ENCODE measurements at regions not wholly inside any gene's neighbourhood (a gene's known extent, or its start where the extent isn't known, plus 50 kb on each side); places are given as distances from the start of the nearest gene placed in this dataset.
"Not testable (repeated sequence)": the region's sequence is repeated elsewhere in the genome, so short reads cannot be mapped to it uniquely, and the experiment has no call there.

GRCh38 chr4:91973479-91974153 lies 330.1 kb upstream of the GRID2 start:
- DNase-seq: no peak
- no CpG with 5 or more reads among the region's 1 CpG for WGBS (ENCODE audit: insufficient coverage)
- Histone ChIP-seq H3K4me3 (ENCODE audit: low read length) (no peak overlapping the region), H3K36me3 (ENCODE audit: control insufficient read depth, insufficient read depth, low read length) (no peaks in the 10 kb centered on the region), H3K27ac (ENCODE audit: low read length) (no peak overlapping the region), H3K9me3 (replicated peaks; ENCODE audit: control insufficient read depth, low read depth, low read length) (peaks cover 2% of the 10 kb centered on the region), H3K4me1 (ENCODE audit: control insufficient read depth, insufficient read depth, low read length) (no peaks in the 10 kb centered on the region), H3K27me3 (ENCODE audit: control insufficient read depth, insufficient read depth, low read length) (no peaks in the 10 kb centered on the region)

- no peak overlapping the region for H3K4me3 ChIP-seq (ENCODE audit: low read length)
- H3K27me3 ChIP-seq (ENCODE audit: control insufficient read depth, insufficient read depth, low read length): no peaks in the 10 kb centered on the region
- H3K4me1 ChIP-seq (ENCODE audit: control insufficient read depth, insufficient read depth, low read length): no peaks in the 10 kb centered on the region
- no peak for DNase-seq
- H3K9me3 ChIP-seq (replicated peaks; ENCODE audit: control insufficient read depth, low read depth, low read length): no peaks in the 10 kb centered on the region
- WGBS (ENCODE audit: insufficient coverage): no CpG with 5 or more reads among the region's 5 CpGs
- H3K27ac ChIP-seq (ENCODE audit: low read length): no peak overlapping the region
- no peaks in the 10 kb centered on the region for H3K36me3 ChIP-seq (ENCODE audit: control insufficient read depth, insufficient read depth, low read length)
Measured at GRCh38 chr4:91984466-91984865, 319.3 kb upstream of the GRID2 start.

- DNase-seq: no peak
- no CpG with 5 or more reads among the region's 2 CpGs for WGBS (ENCODE audit: insufficient coverage)
- no peaks in the 10 kb centered on the region for H3K9me3 ChIP-seq (replicated peaks; ENCODE audit: control insufficient read depth, low read depth, low read length)
Measured at GRCh38 chr4:91989914-91990313, 313.9 kb upstream of the GRID2 start.

GRCh38 chr4:91990726-91991125 lies 313.0 kb upstream of the GRID2 start:
- no CpG with 5 or more reads among the region's 2 CpGs for WGBS (ENCODE audit: insufficient coverage)

More at GRCh38 chr4:91989914-91990313, 313.9 kb upstream of the GRID2 start:
- H3K4me3 ChIP-seq (ENCODE audit: low read length): no peak overlapping the region
- no peaks in the 10 kb centered on the region for H3K4me1 ChIP-seq (ENCODE audit: control insufficient read depth, insufficient read depth, low read length)
- H3K27ac ChIP-seq (ENCODE audit: low read length): no peak overlapping the region
- H3K36me3 ChIP-seq (ENCODE audit: control insufficient read depth, insufficient read depth, low read length): no peaks in the 10 kb centered on the region
- no peaks in the 10 kb centered on the region for H3K27me3 ChIP-seq (ENCODE audit: control insufficient read depth, insufficient read depth, low read length)

GRCh38 chr4:91997045-91997444 lies 306.7 kb upstream of the GRID2 start:
- no peak for DNase-seq
- no peaks in the 10 kb centered on the region for H3K4me1 ChIP-seq (ENCODE audit: control insufficient read depth, insufficient read depth, low read length)
- H3K27me3 ChIP-seq (ENCODE audit: control insufficient read depth, insufficient read depth, low read length): no peaks in the 10 kb centered on the region
- no peaks in the 10 kb centered on the region for H3K36me3 ChIP-seq (ENCODE audit: control insufficient read depth, insufficient read depth, low read length)
- H3K9me3 ChIP-seq (replicated peaks; ENCODE audit: control insufficient read depth, low read depth, low read length): no peaks in the 10 kb centered on the region
- no peak overlapping the region for H3K27ac ChIP-seq (ENCODE audit: low read length)
- 100% methylated on average over 1 of the region's 2 CpGs for WGBS (ENCODE audit: insufficient coverage)
- no peak overlapping the region for H3K4me3 ChIP-seq (ENCODE audit: low read length)

More at GRCh38 chr4:91990726-91991125, 313.0 kb upstream of the GRID2 start:
- H3K27ac ChIP-seq (ENCODE audit: low read length): no peak overlapping the region
- H3K4me1 ChIP-seq (ENCODE audit: control insufficient read depth, insufficient read depth, low read length): no peaks in the 10 kb centered on the region
- no peak overlapping the region for H3K4me3 ChIP-seq (ENCODE audit: low read length)
- DNase-seq: no peak
- H3K27me3 ChIP-seq (ENCODE audit: control insufficient read depth, insufficient read depth, low read length): no peaks in the 10 kb centered on the region
- H3K36me3 ChIP-seq (ENCODE audit: control insufficient read depth, insufficient read depth, low read length): no peaks in the 10 kb centered on the region
- no peaks in the 10 kb centered on the region for H3K9me3 ChIP-seq (replicated peaks; ENCODE audit: control insufficient read depth, low read depth, low read length)

GRCh38 chr4:92012899-92013867 lies 290.6 kb upstream of the GRID2 start:
- Histone ChIP-seq H3K27me3 (ENCODE audit: control insufficient read depth, insufficient read depth, low read length) (no peaks in the 10 kb centered on the region), H3K36me3 (ENCODE audit: control insufficient read depth, insufficient read depth, low read length) (no peaks in the 10 kb centered on the region), H3K27ac (ENCODE audit: low read length) (no peak overlapping the region), H3K4me3 (ENCODE audit: low read length) (no peak overlapping the region), H3K4me1 (ENCODE audit: control insufficient read depth, insufficient read depth, low read length) (no peaks in the 10 kb centered on the region), H3K9me3 (replicated peaks; ENCODE audit: control insufficient read depth, low read depth, low read length) (no peaks in the 10 kb centered on the region)
- no peak for DNase-seq
- WGBS (ENCODE audit: insufficient coverage): 26% methylated on average over 3 of the region's 16 CpGs

GRCh38 chr4:92014067-92014466 lies 289.7 kb upstream of the GRID2 start:
- DNase-seq: no peak
- WGBS (ENCODE audit: insufficient coverage): 63% methylated on average over 3 of the region's 3 CpGs

GRCh38 chr4:92021203-92021602 lies 282.6 kb upstream of the GRID2 start:
- Histone ChIP-seq H3K4me3 (ENCODE audit: low read length) (no peak overlapping the region), H3K36me3 (ENCODE audit: control insufficient read depth, insufficient read depth, low read length) (no peaks in the 10 kb centered on the region), H3K4me1 (ENCODE audit: control insufficient read depth, insufficient read depth, low read length) (no peaks in the 10 kb centered on the region), H3K9me3 (replicated peaks; ENCODE audit: control insufficient read depth, low read depth, low read length) (no peaks in the 10 kb centered on the region), H3K27ac (ENCODE audit: low read length) (no peak overlapping the region), H3K27me3 (ENCODE audit: control insufficient read depth, insufficient read depth, low read length) (no peaks in the 10 kb centered on the region)
- no CpG with 5 or more reads among the region's 1 CpG for WGBS (ENCODE audit: insufficient coverage)
- DNase-seq: no peak

More at GRCh38 chr4:92014067-92014466, 289.7 kb upstream of the GRID2 start:
- no peaks in the 10 kb centered on the region for H3K9me3 ChIP-seq (replicated peaks; ENCODE audit: control insufficient read depth, low read depth, low read length)
- no peaks in the 10 kb centered on the region for H3K4me1 ChIP-seq (ENCODE audit: control insufficient read depth, insufficient read depth, low read length)
- no peak overlapping the region for H3K27ac ChIP-seq (ENCODE audit: low read length)
- no peak overlapping the region for H3K4me3 ChIP-seq (ENCODE audit: low read length)
- H3K27me3 ChIP-seq (ENCODE audit: control insufficient read depth, insufficient read depth, low read length): no peaks in the 10 kb centered on the region
- H3K36me3 ChIP-seq (ENCODE audit: control insufficient read depth, insufficient read depth, low read length): no peaks in the 10 kb centered on the region

- no CpG with 5 or more reads among the region's 2 CpGs for WGBS (ENCODE audit: insufficient coverage)
- H3K27me3 ChIP-seq (ENCODE audit: control insufficient read depth, insufficient read depth, low read length): no peaks in the 10 kb centered on the region
Measured at GRCh38 chr4:92021788-92022187, 282.0 kb upstream of the GRID2 start.

GRCh38 chr4:92028830-92029229 lies 274.9 kb upstream of the GRID2 start:
- H3K4me3 ChIP-seq (ENCODE audit: low read length); H3K27ac ChIP-seq (ENCODE audit: low read length); H3K27me3 ChIP-seq (ENCODE audit: control insufficient read depth, insufficient read depth, low read length); H3K4me1 ChIP-seq (ENCODE audit: control insufficient read depth, insufficient read depth, low read length); H3K9me3 ChIP-seq (replicated peaks; ENCODE audit: control insufficient read depth, low read depth, low read length); DNase-seq; H3K36me3 ChIP-seq (ENCODE audit: control insufficient read depth, insufficient read depth, low read length): not testable (repeated sequence)
- 82% methylated on average over 6 of the region's 6 CpGs for WGBS (ENCODE audit: insufficient coverage)

More at GRCh38 chr4:92021788-92022187, 282.0 kb upstream of the GRID2 start:
- Histone ChIP-seq H3K27ac (ENCODE audit: low read length) (no peak overlapping the region), H3K4me3 (ENCODE audit: low read length) (no peak overlapping the region), H3K9me3 (replicated peaks; ENCODE audit: control insufficient read depth, low read depth, low read length) (no peaks in the 10 kb centered on the region), H3K36me3 (ENCODE audit: control insufficient read depth, insufficient read depth, low read length) (no peaks in the 10 kb centered on the region), H3K4me1 (ENCODE audit: control insufficient read depth, insufficient read depth, low read length) (no peaks in the 10 kb centered on the region)
- no peak for DNase-seq

Data from muscle of leg (tissue), 3 donors.